Erythroblast (primary cell): ENCODE measurements at regions not wholly inside any gene's neighbourhood (a gene's known extent, or its start where the extent isn't known, plus 50 kb on each side); places are given as distances from the start of the nearest gene placed in this dataset.

Source experiments
- GATA1 ChIP-seq: IDR thresholded peaks from 2 replicates; pipeline ENCODE4 v1.6.1; 2011; ENCODE audit warnings: low read depth, mild to moderate bottlenecking, control low read depth, low read length, moderate library complexity
- POLR2A ChIP-seq: IDR thresholded peaks from 2 replicates; pipeline ENCODE4 v1.6.1; 2011; ENCODE audit warnings: mild to moderate bottlenecking, low read length

DNA sequence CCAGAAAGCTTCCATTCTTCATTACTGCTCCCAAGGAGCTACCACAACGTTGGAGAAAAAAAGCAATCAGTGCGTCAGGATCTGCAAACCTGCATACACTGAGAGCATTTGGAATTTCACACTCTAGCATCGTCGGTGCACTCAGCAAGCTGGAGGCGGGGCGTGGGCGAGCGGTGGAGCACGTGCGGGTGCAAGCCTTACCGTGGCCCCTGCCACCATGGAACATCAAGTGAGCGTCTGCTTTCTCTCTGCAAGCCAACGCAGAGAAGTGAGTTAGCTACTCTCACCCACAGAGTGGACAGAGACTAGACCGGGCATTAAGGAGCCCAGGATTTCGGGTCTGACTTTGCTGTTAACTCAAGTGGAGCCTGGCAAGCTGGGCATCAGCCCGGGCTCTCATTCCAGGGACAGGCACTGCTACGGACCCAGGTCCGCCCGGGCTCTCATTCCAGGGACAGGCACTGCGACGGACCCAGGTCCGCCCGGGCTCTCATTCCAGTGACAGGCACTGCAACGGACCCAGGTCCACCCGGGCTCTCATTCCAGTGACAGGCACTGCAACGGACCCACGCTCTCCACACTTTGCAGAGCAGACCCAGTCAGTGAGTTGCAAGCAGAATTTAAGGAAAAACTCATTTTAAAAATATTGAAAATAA lies 124.1 kb upstream of the SPACA7 start:
- TF ChIP-seq POLR2A (no peak), GATA1 (no peak)
